Ishikawa (cell line): ENCODE measurements at regions not wholly inside any gene's neighbourhood (a gene's known extent, or its start where the extent isn't known, plus 50 kb on each side); places are given as distances from the start of the nearest gene placed in this dataset.

Experiments used
- CEBPB ChIP-seq: IDR thresholded peaks from 2 replicates; pipeline ENCODE4 v1.6.1; 2012
- CREB1 ChIP-seq: IDR thresholded peaks from 2 replicates; pipeline ENCODE4 v1.6.1; 2012; ENCODE audit warnings: low read depth
- EGR1 ChIP-seq: IDR thresholded peaks from 2 replicates; pipeline ENCODE4 v1.6.1; 2012
- EP300 ChIP-seq: IDR thresholded peaks from 2 replicates; pipeline ENCODE4 v1.6.1; 2012; ENCODE audit warnings: borderline replicate concordance
- FOXM1 ChIP-seq: IDR thresholded peaks from 2 replicates; pipeline ENCODE4 v1.6.1; 2012; ENCODE audit warnings: low read depth, borderline replicate concordance
- NFIC ChIP-seq: IDR thresholded peaks from 2 replicates; pipeline ENCODE4 v1.6.1; 2012
- RAD21 ChIP-seq: IDR thresholded peaks from 2 replicates; pipeline ENCODE4 v1.6.1; 2012; ENCODE audit warnings: low read depth
- TAF1 ChIP-seq: IDR thresholded peaks from 2 replicates; pipeline ENCODE4 v1.6.1; 2012; ENCODE audit warnings: low read depth, mild to moderate bottlenecking
- TCF12 ChIP-seq: IDR thresholded peaks from 2 replicates; pipeline ENCODE4 v1.6.1; 2012; ENCODE audit warnings: low read depth
- TEAD4 ChIP-seq: IDR thresholded peaks from 2 replicates; pipeline ENCODE4 v1.6.1; 2012
- YY1 ChIP-seq: IDR thresholded peaks from 2 replicates; pipeline ENCODE4 v1.6.1; 2012; ENCODE audit warnings: low read depth
- ZBTB7A ChIP-seq: IDR thresholded peaks from 2 replicates; pipeline ENCODE4 v1.6.1; 2012; ENCODE audit warnings: low read depth
- TF ChIP-seq, protein P1 (sequence below): IDR thresholded peaks from 2 replicates; pipeline ENCODE4 v1.6.1; 2012
- TF ChIP-seq, protein P2 (sequence below): IDR thresholded peaks from 2 replicates; pipeline ENCODE4 v1.6.1; 2012; ENCODE audit warnings: low read depth, mild to moderate bottlenecking
- TF ChIP-seq, protein P3 (sequence below): IDR thresholded peaks from 2 replicates; pipeline ENCODE4 v1.6.1; 2012

DNA sequence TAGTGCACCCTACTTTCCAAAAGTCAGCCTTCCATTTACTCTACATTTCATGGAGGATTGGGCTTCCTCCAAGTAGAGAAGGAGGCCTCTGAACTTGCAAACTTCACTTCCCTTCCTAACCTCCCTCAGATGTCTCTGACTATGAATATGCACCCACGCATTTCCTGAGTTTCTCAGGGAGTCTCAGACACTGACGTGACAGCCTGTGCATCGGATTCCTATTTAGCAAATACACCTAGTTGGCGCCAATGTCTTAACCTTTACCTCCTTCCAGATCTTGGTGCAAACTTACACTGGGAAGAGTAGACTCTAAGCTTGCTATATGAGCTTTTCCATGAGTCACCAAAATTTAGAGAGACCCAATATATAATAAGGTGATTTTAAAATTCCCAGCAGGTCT lies 920.1 kb upstream of the AUTS2 start:
- TF ChIP-seq, protein P1, sequence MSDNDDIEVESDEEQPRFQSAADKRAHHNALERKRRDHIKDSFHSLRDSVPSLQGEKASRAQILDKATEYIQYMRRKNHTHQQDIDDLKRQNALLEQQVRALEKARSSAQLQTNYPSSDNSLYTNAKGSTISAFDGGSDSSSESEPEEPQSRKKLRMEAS = no peak
- no peak for TF ChIP-seq NFIC
- no peak for TF ChIP-seq TCF12
- TF ChIP-seq RAD21 = no peak
- TF ChIP-seq, protein P2, sequence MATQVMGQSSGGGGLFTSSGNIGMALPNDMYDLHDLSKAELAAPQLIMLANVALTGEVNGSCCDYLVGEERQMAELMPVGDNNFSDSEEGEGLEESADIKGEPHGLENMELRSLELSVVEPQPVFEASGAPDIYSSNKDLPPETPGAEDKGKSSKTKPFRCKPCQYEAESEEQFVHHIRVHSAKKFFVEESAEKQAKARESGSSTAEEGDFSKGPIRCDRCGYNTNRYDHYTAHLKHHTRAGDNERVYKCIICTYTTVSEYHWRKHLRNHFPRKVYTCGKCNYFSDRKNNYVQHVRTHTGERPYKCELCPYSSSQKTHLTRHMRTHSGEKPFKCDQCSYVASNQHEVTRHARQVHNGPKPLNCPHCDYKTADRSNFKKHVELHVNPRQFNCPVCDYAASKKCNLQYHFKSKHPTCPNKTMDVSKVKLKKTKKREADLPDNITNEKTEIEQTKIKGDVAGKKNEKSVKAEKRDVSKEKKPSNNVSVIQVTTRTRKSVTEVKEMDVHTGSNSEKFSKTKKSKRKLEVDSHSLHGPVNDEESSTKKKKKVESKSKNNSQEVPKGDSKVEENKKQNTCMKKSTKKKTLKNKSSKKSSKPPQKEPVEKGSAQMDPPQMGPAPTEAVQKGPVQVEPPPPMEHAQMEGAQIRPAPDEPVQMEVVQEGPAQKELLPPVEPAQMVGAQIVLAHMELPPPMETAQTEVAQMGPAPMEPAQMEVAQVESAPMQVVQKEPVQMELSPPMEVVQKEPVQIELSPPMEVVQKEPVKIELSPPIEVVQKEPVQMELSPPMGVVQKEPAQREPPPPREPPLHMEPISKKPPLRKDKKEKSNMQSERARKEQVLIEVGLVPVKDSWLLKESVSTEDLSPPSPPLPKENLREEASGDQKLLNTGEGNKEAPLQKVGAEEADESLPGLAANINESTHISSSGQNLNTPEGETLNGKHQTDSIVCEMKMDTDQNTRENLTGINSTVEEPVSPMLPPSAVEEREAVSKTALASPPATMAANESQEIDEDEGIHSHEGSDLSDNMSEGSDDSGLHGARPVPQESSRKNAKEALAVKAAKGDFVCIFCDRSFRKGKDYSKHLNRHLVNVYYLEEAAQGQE = no peak
- no peak for TF ChIP-seq CEBPB
- no peak for TF ChIP-seq FOXM1
- no peak for TF ChIP-seq TEAD4

DNA sequence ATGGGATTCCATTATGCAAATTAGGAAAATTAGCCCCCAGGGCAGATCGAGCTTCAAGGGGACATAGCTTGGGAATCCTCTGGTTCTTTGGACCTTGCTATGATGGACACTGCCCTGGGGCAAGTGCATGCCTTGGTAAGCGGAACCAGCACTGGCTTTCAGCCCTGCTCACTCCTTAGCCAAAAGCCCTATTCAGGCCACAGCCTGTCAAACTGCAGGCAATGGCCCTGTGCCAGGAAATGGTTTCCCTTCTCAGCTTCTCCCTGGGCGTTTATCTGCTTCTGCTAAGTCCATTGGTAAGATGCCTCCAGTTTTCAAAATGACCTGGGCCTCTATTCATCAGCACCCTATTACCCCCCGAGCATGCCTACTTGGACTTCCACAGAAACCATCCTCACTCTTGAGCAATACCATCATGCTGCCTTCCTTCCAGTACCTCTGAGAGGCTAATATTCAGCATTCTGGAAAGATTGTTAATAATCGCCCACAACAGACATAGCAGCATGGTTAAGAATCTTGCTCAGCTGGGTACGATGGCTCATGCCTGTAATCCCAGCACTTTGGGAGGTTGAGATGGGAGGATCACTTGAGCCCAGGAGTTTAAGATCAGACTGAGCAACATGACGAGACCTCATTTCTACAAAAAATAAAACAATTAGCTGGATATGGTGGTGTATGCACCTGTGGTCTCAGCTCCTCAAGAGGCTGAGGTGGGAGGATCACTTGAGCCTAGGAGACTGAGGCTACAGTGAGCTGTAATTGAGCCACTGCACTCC lies 918.6 kb upstream of the AUTS2 start:
- TF ChIP-seq, protein P1 = no peak

DNA sequence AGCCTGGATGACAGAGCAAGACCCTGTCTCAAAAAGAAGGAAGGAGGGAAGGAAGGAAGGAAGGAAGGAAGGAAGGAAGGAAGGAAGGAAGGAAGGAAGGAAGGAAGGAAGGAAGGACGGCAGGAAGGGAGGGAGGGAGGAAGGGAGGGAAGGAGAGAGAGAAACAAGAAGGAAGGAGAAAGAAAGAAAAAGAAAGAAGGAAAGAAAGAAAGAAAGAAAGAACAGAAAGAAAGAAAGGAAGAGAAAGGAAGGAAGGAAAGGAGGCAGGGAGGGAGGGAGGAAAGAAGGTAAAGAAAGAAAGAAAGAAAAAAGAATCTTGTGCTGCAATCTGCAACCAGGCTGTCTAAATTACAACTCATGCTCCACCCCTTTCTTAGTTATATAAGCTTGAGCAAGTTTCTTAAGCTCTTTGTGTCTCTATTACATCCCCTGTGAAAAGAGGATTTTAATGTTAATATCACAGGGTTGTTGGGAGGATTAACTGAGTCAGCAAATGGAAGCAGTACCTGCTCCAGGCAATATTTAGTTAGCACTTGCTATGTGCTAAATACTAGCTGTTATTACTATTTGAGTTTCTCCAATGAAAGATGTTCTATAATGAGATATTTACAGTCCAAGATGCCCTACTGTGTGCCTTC lies 917.9 kb upstream of the AUTS2 start:
- no peak for TF ChIP-seq EGR1
- TF ChIP-seq FOXM1 = no peak
- TF ChIP-seq EP300 = no peak
- TF ChIP-seq, protein P3, sequence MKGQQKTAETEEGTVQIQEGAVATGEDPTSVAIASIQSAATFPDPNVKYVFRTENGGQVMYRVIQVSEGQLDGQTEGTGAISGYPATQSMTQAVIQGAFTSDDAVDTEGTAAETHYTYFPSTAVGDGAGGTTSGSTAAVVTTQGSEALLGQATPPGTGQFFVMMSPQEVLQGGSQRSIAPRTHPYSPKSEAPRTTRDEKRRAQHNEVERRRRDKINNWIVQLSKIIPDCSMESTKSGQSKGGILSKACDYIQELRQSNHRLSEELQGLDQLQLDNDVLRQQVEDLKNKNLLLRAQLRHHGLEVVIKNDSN = no peak
- no peak for TF ChIP-seq TCF12
- no peak for TF ChIP-seq TAF1
- no peak for TF ChIP-seq YY1
- no peak for TF ChIP-seq ZBTB7A
- TF ChIP-seq, protein P2 = no peak
- TF ChIP-seq CREB1 = no peak
- TF ChIP-seq, protein P1 = no peak
- no peak for TF ChIP-seq TEAD4
- no peak for TF ChIP-seq NFIC
- no peak for TF ChIP-seq CEBPB

DNA sequence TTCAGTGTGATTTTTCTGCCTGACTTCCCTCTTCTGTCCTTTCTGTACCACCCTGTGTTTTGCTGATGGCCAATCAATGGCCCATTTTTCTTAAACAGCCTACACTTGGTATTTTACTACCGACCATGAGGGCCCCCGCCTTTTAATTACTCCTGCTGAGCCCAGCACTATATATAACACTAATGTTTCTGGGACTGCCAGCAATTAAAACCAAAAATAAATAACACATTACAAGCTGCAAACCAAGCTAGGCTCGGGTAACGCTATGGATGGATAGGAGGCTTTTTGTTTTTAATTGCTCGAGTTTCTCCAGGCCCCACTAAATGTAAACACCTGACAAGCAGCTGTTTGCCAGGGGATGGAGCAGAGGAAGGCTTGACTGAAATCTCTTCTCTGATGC lies 915.4 kb upstream of the AUTS2 start:
- TF ChIP-seq ZBTB7A = no peak
- TF ChIP-seq, protein P2 = no peak
- TF ChIP-seq, protein P3 = no peak
- no peak for TF ChIP-seq CREB1
- TF ChIP-seq RAD21 = no peak
- TF ChIP-seq CEBPB = no peak
- TF ChIP-seq EP300 = no peak
